Caco-2 (cell line): ENCODE measurements at regions not wholly inside any gene's neighbourhood (a gene's known extent, or its start where the extent isn't known, plus 50 kb on each side); places are given as distances from the start of the nearest gene placed in this dataset.

Source experiments
- BruUV-seq: library from RNA; stranded (reverse); fragments of 400-500 nt; replicated peaks from 2 replicates; lab custom pipeline; 2021; lab: Mats Ljungman, UMichigan
- CTCF ChIA-PET: fragments of 300-600 bp; sonication (Branson Sonifier 250); formaldehyde crosslinking; loops from one replicate; lab custom pipeline; 2022; ENCODE audit warnings: antibody characterized with exemption; lab: Charles Lee
- POLR2A ChIA-PET: fragments of 300-600 bp; sonication (Branson Sonifier 250); formaldehyde crosslinking; loops from one replicate; lab custom pipeline; 2022; ENCODE audit warnings: antibody characterized with exemption; lab: Charles Lee
- DNase-seq, 2 experiments: peaks; one replicate each; pipeline versions ENCODE4 v3.0.0 to v3.0.0-alpha.2; 2020 to 2022
- H3K27me3 ChIP-seq: replicated peaks from 2 replicates; pipeline ENCODE4 v1.6.0; 2011; ENCODE audit warnings: low read length; ENCODE audit not compliant: control insufficient read depth, insufficient read depth
- H3K36me3 ChIP-seq: 2 replicates; pipeline ENCODE4 v1.5.1; 2011; ENCODE audit warnings: low read length; ENCODE audit not compliant: control insufficient read depth, insufficient read depth
- H3K4me1 ChIP-seq: fragments of 250-450 bp; sonication (Bioruptor Pico); 2 replicates; pipeline ENCODE4 v1.5.1; 2020; ENCODE audit warnings: mild to moderate bottlenecking
- H3K4me3 ChIP-seq: 2 replicates; pipeline ENCODE4 v1.5.1; 2011; ENCODE audit warnings: low read depth, mild to moderate bottlenecking, control low read depth, low read length
- H3K9me3 ChIP-seq: fragments of 250-450 bp; sonication (Bioruptor Pico); 2 replicates; pipeline ENCODE4 v1.5.1; 2020; ENCODE audit warnings: mild to moderate bottlenecking, moderate library complexity
- H3K27ac Mint-ChIP-seq: one replicate; pipeline ENCODE4 v1.8.0; 2022; ENCODE audit warnings: mixed read lengths; ENCODE audit not compliant: unreplicated experiment
- H3K27me3 Mint-ChIP-seq: one replicate; pipeline ENCODE4 v1.8.0; 2022; ENCODE audit warnings: mixed read lengths; ENCODE audit not compliant: insufficient read depth, unreplicated experiment
- H3K36me3 Mint-ChIP-seq: one replicate; pipeline ENCODE4 v1.8.0; 2022; ENCODE audit warnings: mild to moderate bottlenecking, mixed read lengths; ENCODE audit not compliant: insufficient read depth, unreplicated experiment
- H3K4me1 Mint-ChIP-seq: one replicate; pipeline ENCODE4 v1.8.0; 2022; ENCODE audit warnings: low read depth, mixed read lengths; ENCODE audit not compliant: unreplicated experiment
- H3K4me3 Mint-ChIP-seq: one replicate; pipeline ENCODE4 v1.8.0; 2022; ENCODE audit warnings: mild to moderate bottlenecking, moderate library complexity, mixed read lengths; ENCODE audit not compliant: unreplicated experiment
- H3K9me3 Mint-ChIP-seq: one replicate; pipeline ENCODE4 v1.8.0; 2022; ENCODE audit warnings: mixed read lengths; ENCODE audit not compliant: unreplicated experiment
- intact Hi-C: fragments of 100-400 bp; cut with micrococcal nuclease; formaldehyde crosslinking; loops from one replicate; pipeline ENCODE4 v1.10.0; 2022; ENCODE audit not compliant: unreplicated experiment
- TF ChIP-seq, protein P1 (sequence below), 2 experiments: fragments of 200-600 bp in 1 of 2; IDR thresholded peaks; 1 replicate in 1 of 2; 2 replicates in 1 of 2; pipeline versions ENCODE4 v1.5.1 to v1.8.0; 2011 to 2022; ENCODE audit warnings: antibody characterized with exemption in 1 of 2, control low read depth in 1 of 2, inconsistent platforms in 1 of 2, low read depth in 1 of 2, low read length in 1 of 2, mild to moderate bottlenecking in 1 of 2, moderate library complexity in 1 of 2; ENCODE audit not compliant: insufficient read depth in 1 of 2, severe bottlenecking in 1 of 2, unreplicated experiment in 1 of 2

DNA sequence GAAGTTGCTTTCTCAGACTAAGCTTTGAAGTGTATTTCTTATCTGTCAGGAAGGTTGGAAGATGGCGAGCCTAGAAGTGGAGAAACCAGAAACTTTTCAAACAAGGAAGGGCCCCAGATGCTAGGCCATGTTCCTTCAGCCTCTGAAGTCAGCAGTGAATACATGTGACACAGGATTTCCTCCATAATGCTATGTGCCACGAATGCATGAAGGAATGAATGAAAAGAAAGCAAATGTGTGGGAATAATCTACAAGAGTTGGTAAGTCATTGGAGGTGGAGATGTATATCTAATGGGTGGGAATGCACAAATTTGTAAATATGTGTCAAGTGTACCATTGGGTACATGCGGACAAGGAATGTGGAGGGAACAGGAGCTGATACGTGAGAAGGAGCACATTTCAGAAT is 123.2 kb upstream of the PRSS16 start:
- H3K27me3 Mint-ChIP-seq = no peaks in the 10 kb centered on the region

DNA sequence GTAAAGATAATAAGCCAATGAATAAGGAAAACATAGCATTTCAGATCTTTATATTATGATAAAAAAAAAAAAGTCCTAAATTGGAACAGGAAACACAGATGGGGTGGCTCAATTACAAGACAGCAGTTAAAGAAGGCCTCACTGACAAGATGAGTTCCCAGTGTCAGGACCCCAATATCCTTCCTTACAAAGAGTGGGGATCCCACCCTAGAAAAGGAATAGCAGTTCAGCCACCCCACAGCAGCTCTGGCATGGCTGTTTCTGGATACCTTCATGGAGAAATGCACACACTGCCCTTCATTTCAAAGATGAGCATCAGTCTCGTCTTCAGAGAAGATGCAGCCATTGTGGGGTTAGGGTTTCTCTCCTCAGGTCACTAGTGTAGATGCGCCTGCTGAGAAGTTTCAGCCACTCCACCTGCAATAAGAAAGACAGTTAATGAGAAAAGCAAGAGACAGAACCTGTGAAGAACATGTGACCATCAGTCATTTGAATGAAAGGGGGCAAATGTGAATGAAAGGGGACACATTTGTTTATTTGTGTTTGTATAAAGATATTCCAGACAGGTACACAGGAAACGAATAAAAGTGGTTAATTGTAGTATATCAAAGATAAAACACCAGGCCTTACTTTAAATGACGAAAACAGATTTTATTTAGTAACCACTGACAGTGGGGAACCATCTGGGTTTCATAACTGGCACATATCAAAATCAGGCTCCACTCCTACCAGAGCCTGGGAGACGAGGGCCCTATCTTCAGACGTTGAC is 121.3 kb upstream of the PRSS16 start:
- no peaks in the 10 kb centered on the region for H3K4me1 ChIP-seq
- no peak overlapping the region for H3K27ac Mint-ChIP-seq
- BruUV-seq = no TSS peak

More for the DNA sequence above, 123.2 kb upstream of the PRSS16 start:
- ChIA-PET POLR2A (no interaction called here), CTCF (no interaction called here)
- Histone ChIP-seq H3K36me3 (no peaks in the 10 kb centered on the region), H3K9me3 (no peaks in the 10 kb centered on the region), H3K4me1 (no peaks in the 10 kb centered on the region), H3K27me3 (no peaks in the 10 kb centered on the region), H3K4me3 (no peak overlapping the region)
- no TSS peak for BruUV-seq
- Mint-ChIP-seq H3K4me3 (no peak overlapping the region), H3K27ac (no peak overlapping the region), H3K4me1 (no peaks in the 10 kb centered on the region), H3K36me3 (peaks cover 15% of the 10 kb centered on the region), H3K9me3 (no peaks in the 10 kb centered on the region)
- intact Hi-C loops = no loop called here
- TF ChIP-seq, protein P1, sequence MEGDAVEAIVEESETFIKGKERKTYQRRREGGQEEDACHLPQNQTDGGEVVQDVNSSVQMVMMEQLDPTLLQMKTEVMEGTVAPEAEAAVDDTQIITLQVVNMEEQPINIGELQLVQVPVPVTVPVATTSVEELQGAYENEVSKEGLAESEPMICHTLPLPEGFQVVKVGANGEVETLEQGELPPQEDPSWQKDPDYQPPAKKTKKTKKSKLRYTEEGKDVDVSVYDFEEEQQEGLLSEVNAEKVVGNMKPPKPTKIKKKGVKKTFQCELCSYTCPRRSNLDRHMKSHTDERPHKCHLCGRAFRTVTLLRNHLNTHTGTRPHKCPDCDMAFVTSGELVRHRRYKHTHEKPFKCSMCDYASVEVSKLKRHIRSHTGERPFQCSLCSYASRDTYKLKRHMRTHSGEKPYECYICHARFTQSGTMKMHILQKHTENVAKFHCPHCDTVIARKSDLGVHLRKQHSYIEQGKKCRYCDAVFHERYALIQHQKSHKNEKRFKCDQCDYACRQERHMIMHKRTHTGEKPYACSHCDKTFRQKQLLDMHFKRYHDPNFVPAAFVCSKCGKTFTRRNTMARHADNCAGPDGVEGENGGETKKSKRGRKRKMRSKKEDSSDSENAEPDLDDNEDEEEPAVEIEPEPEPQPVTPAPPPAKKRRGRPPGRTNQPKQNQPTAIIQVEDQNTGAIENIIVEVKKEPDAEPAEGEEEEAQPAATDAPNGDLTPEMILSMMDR (IDR thresholded peaks at IDR 0.05; ENCODE audit: insufficient read depth in 1 of 2, low read depth in 1 of 2, low read length in 1 of 2, severe bottlenecking in 1 of 2, unreplicated experiment in 1 of 2) = no peak
- no peak for DNase-seq

More for the DNA sequence above, 121.3 kb upstream of the PRSS16 start:
- Histone ChIP-seq H3K9me3 (no peaks in the 10 kb centered on the region), H3K4me3 (no peak overlapping the region), H3K36me3 (no peaks in the 10 kb centered on the region), H3K27me3 (no peaks in the 10 kb centered on the region)
- Mint-ChIP-seq H3K27me3 (no peaks in the 10 kb centered on the region), H3K4me3 (peak overlapping the region; percentile 71), H3K36me3 (peaks cover 15% of the 10 kb centered on the region), H3K9me3 (no peaks in the 10 kb centered on the region), H3K4me1 (no peaks in the 10 kb centered on the region)
- TF ChIP-seq, protein P1 (IDR thresholded peaks at IDR 0.05; ENCODE audit: insufficient read depth in 1 of 2, low read depth in 1 of 2, low read length in 1 of 2, severe bottlenecking in 1 of 2, unreplicated experiment in 1 of 2) = no peak
- no peak for DNase-seq
- POLR2A ChIA-PET = interaction anchor here (0.6 to 1.1 kb wide), 2 partner anchors 21 to 526 kb away, joined by 4 to 8 read pairs; a partner anchor contains a TSS
- intact Hi-C loops = loop anchor here (2.0 kb wide), 1 partner anchor 29 kb away; no protein-coding TSS in a partner anchor
- CTCF ChIA-PET = interaction anchor here (0.7 to 1.7 kb wide), 7 partner anchors 11 to 670 kb away, joined by 3 to 12 read pairs (median 3); a partner anchor contains a TSS
